ENCODE measurements at regions not wholly inside any gene's neighbourhood (a gene's known extent, or its start where the extent isn't known, plus 50 kb on each side); places are given as distances from the start of the nearest gene placed in this dataset.

DNA sequence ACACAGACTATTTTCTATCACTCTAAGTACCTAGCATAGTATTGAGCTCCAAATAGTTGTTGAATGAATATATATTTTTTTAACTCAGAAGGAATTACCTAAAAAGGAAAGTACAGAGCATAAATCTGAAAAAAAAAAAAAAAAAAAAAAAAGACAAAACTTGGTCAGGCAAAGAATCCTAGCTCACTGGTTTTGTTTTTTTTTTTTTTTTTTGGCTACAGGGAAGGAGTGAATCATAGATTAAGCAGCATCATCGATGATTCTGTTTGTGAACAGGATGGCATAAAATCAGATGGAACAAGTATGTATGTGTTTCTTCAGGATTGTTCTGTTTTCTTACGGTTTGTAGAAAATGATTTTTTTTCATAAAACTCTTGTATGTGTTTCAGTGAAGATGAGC lies 66.1 kb upstream of the BCAT1 start (continued):
- TF ChIP-seq ZBTB10 (tag by site-specific recombination; IDR thresholded peaks at IDR 0.05) (no peak), ZNF571 (tag by site-specific recombination; IDR thresholded peaks at IDR 0.05) (no peak), ZNF792 (tag by site-specific recombination; IDR thresholded peaks at IDR 0.05) (no peak)

DNA sequence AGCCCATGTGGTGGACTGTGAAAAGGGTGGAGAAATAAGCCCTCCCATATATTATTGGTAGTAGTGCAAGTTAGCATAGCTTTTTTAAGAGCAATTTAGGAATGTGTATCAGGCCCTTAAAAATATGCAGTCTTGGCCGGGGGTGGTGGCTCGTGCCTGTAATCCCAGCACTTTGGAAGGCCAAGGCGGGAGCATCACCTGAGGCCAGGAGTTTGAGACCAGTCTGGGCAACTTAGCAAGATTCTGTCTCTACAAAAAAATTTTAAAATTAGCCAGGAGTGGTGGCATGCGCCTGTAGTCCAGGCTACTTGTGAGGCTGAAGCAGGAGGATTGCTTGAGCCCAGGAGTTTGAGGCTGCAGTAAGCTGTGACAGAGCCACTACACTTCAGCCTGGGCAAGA lies 64.2 kb upstream of the BCAT1 start:
- CTCF ChIA-PET = no interaction called here
- H3K27ac ChIP-seq (ENCODE audit: extremely low read depth, low read depth, low read length) = no peak overlapping the region
- POLR2A ChIA-PET = no interaction called here
- no peaks in the 10 kb centered on the region for H3K9me3 ChIP-seq (ENCODE audit: control insufficient read depth, insufficient read depth, low read depth, low read length)
- no peaks in the 10 kb centered on the region for H3K4me1 ChIP-seq (ENCODE audit: control insufficient read depth, insufficient read depth, low read length)
- TF ChIP-seq ZNF169 (tag by site-specific recombination; IDR thresholded peaks at IDR 0.05) (no peak), ZNF2 (tag by site-specific recombination; IDR thresholded peaks at IDR 0.05) (no peak), ZNF239 (tag by site-specific recombination; IDR thresholded peaks at IDR 0.05) (no peak), ZBTB8A (tag by site-specific recombination; IDR thresholded peaks at IDR 0.05) (no peak), PRDM4 (tag by site-specific recombination; IDR thresholded peaks at IDR 0.05) (no peak), ZFP3 (tag by site-specific recombination; IDR thresholded peaks at IDR 0.05; ENCODE audit: low read depth) (no peak), ZNF114 (tag by site-specific recombination; IDR thresholded peaks at IDR 0.05) (no peak), PRDM1 (tag by site-specific recombination; IDR thresholded peaks at IDR 0.05) (no peak), ZNF10 (tag by site-specific recombination; IDR thresholded peaks at IDR 0.05) (no peak), YY1 (tag by site-specific recombination; IDR thresholded peaks at IDR 0.05) (no peak), ZNF837 (tag by site-specific recombination; IDR thresholded peaks at IDR 0.05) (no peak), ZNF658 (tag by site-specific recombination; IDR thresholded peaks at IDR 0.05) (no peak), SETDB1 (IDR thresholded peaks at IDR 0.05; ENCODE audit: insufficient read length, low read length) (no peak), OVOL3 (tag by site-specific recombination; IDR thresholded peaks at IDR 0.05) (no peak), KLF1 (tag by site-specific recombination; IDR thresholded peaks at IDR 0.05) (no peak)
- TF ChIP-seq, protein P1, sequence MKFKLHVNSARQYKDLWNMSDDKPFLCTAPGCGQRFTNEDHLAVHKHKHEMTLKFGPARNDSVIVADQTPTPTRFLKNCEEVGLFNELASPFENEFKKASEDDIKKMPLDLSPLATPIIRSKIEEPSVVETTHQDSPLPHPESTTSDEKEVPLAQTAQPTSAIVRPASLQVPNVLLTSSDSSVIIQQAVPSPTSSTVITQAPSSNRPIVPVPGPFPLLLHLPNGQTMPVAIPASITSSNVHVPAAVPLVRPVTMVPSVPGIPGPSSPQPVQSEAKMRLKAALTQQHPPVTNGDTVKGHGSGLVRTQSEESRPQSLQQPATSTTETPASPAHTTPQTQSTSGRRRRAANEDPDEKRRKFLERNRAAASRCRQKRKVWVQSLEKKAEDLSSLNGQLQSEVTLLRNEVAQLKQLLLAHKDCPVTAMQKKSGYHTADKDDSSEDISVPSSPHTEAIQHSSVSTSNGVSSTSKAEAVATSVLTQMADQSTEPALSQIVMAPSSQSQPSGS (tag by site-specific recombination; IDR thresholded peaks at IDR 0.05; ENCODE audit: low read depth) = no peak
- no peak overlapping the region for H3K4me3 ChIP-seq (ENCODE audit: low read depth, low read length)
- no peaks in the 10 kb centered on the region for H3K36me3 ChIP-seq (ENCODE audit: control insufficient read depth in 2 of 2, insufficient read depth in 1 of 2, low read length in 2 of 2)

DNA sequence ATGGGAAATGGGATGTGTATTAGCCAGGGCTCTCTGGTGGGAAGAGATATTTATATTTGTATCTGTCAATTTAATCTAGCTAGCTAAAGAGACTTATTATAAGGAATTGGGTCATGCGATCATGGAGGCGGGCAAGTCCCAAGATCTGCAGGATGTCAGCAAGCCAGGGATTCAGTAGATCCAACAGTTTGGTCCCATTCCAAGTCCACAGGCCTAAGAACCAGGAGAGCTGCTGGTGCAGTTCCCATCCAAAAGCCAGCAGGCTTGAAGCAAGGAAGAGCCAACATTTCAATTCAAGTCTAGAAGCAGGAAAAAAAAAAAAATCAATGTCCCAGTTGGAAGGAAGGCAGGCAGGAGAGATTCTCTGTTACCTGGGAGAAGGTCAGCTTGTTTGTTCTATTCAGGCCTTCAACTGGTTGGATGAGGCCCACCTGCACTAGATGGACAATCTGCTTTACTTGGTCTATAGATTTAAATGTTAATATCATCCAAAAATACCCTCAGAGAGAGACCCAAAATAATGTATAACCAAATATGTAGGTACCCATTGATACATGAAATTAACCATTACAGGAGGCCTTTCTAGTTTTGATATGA lies 60.7 kb upstream of the BCAT1 start:
- no peaks in the 10 kb centered on the region for H3K4me1 ChIP-seq (ENCODE audit: control insufficient read depth, insufficient read depth, low read length)

More for the DNA sequence above, 60.7 kb upstream of the BCAT1 start:
- Histone ChIP-seq H3K9me3 (ENCODE audit: control insufficient read depth, insufficient read depth, low read depth, low read length) (no peaks in the 10 kb centered on the region), H3K27ac (ENCODE audit: extremely low read depth, low read depth, low read length) (no peak overlapping the region), H3K4me3 (ENCODE audit: low read depth, low read length) (no peak overlapping the region), H3K36me3 (ENCODE audit: control insufficient read depth in 2 of 2, insufficient read depth in 1 of 2, low read length in 2 of 2) (no peaks in the 10 kb centered on the region)
- CTCF ChIA-PET = no interaction called here
- POLR2A ChIA-PET = no interaction called here
- TF ChIP-seq, protein P2, sequence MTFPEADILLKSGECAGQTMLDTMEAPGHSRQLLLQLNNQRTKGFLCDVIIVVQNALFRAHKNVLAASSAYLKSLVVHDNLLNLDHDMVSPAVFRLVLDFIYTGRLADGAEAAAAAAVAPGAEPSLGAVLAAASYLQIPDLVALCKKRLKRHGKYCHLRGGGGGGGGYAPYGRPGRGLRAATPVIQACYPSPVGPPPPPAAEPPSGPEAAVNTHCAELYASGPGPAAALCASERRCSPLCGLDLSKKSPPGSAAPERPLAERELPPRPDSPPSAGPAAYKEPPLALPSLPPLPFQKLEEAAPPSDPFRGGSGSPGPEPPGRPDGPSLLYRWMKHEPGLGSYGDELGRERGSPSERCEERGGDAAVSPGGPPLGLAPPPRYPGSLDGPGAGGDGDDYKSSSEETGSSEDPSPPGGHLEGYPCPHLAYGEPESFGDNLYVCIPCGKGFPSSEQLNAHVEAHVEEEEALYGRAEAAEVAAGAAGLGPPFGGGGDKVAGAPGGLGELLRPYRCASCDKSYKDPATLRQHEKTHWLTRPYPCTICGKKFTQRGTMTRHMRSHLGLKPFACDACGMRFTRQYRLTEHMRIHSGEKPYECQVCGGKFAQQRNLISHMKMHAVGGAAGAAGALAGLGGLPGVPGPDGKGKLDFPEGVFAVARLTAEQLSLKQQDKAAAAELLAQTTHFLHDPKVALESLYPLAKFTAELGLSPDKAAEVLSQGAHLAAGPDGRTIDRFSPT (tag by site-specific recombination; IDR thresholded peaks at IDR 0.05) = no peak
- peak; percentile 79 for TF ChIP-seq ZNF10 (tag by site-specific recombination; IDR thresholded peaks at IDR 0.05)
- TF ChIP-seq, protein P3, sequence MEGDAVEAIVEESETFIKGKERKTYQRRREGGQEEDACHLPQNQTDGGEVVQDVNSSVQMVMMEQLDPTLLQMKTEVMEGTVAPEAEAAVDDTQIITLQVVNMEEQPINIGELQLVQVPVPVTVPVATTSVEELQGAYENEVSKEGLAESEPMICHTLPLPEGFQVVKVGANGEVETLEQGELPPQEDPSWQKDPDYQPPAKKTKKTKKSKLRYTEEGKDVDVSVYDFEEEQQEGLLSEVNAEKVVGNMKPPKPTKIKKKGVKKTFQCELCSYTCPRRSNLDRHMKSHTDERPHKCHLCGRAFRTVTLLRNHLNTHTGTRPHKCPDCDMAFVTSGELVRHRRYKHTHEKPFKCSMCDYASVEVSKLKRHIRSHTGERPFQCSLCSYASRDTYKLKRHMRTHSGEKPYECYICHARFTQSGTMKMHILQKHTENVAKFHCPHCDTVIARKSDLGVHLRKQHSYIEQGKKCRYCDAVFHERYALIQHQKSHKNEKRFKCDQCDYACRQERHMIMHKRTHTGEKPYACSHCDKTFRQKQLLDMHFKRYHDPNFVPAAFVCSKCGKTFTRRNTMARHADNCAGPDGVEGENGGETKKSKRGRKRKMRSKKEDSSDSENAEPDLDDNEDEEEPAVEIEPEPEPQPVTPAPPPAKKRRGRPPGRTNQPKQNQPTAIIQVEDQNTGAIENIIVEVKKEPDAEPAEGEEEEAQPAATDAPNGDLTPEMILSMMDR (tag by site-specific recombination; IDR thresholded peaks at IDR 0.05) = no peak

Measured in HEK293 (cell line).